HepG2 (cell line): ENCODE measurements at regions not wholly inside any gene's neighbourhood (a gene's known extent, or its start where the extent isn't known, plus 50 kb on each side); places are given as distances from the start of the nearest gene placed in this dataset.

Source experiments
- ATAC-seq: fragments of 200-7000 bp; cut with Tn5 transposase; 3 replicates; pipeline ENCODE4 v1.9.1; 2020; ENCODE audit warnings: mild to moderate bottlenecking, moderate library complexity
- BruUV-seq: library from RNA; stranded (reverse); fragments of 400-500 nt; replicated peaks from 2 replicates; lab custom pipeline; 2021; lab: Mats Ljungman, UMichigan
- CTCF ChIA-PET: fragments of 300-600 bp; formaldehyde crosslinking; extraction: SDS; loops from one replicate; lab custom pipeline; 2021; ENCODE audit warnings: low total read pairs, inconsistent platforms, low intra/inter-chr PET ratio; lab: Yijun Ruan, JAX
- POLR2A ChIA-PET: fragments of 350-600 bp; sonication (Branson Sonifier 250); formaldehyde crosslinking; loops from one replicate; lab custom pipeline; 2020; ENCODE audit warnings: antibody characterized with exemption, inconsistent platforms; lab: Yijun Ruan, JAX
- DNase-seq: peaks from one replicate; pipeline ENCODE4 v3.0.0-alpha.2; 2015; ENCODE audit warnings: low spot score
- FAIRE-seq: peaks from 3 replicates; lab custom pipeline; 2011; peaks lifted over from hg19 to GRCh38; lab: Jason Lieb, UNC
- H2AFZ ChIP-seq: one replicate; pipeline ENCODE4 v1.6.1; 2011; ENCODE audit warnings: low read length, inconsistent platforms
- H3K27ac ChIP-seq: fragments of 300-600 bp; 3 replicates; pipeline ENCODE4 v1.8.0; 2011; ENCODE audit warnings: mixed run types, mild to moderate bottlenecking, mixed read lengths, low read length, inconsistent platforms; ENCODE audit not compliant: insufficient read depth; ENCODE audit errors: extremely low read length
- H3K27me3 ChIP-seq, 2 experiments: fragments of 200-600 bp in 1 of 2; 2 replicates in 1 of 2; 3 replicates in 1 of 2; pipeline versions ENCODE4 v1.6.0 to v1.8.0; 2011; ENCODE audit warnings: low read length in 2 of 2, mild to moderate bottlenecking in 2 of 2, moderate library complexity in 2 of 2, inconsistent platforms in 1 of 2; ENCODE audit not compliant: insufficient read depth in 2 of 2, control insufficient read depth in 1 of 2
- H3K36me3 ChIP-seq, 2 experiments: fragments of 200-600 bp in 1 of 2; replicated peaks in 1 of 2; 2 replicates in 1 of 2; 3 replicates in 1 of 2; pipeline versions ENCODE4 v1.5.1 to v1.8.0; 2011; ENCODE audit warnings: low read length in 2 of 2, inconsistent platforms in 1 of 2; ENCODE audit not compliant: insufficient read depth in 2 of 2, control insufficient read depth in 1 of 2
- H3K4me1 ChIP-seq: 2 replicates; pipeline ENCODE4 v1.5.1; 2012; ENCODE audit warnings: low read length, inconsistent platforms; ENCODE audit not compliant: insufficient read depth
- H3K4me2 ChIP-seq: 2 replicates; pipeline ENCODE4 v1.6.0; 2011; ENCODE audit warnings: low read depth, low read length, inconsistent platforms
- H3K4me3 ChIP-seq, 3 experiments: fragments of 200-600 bp in 1 of 3; sonication (generic), shearing (Covaris generic) in 1 of 3; replicated peaks in 1 of 3; 2 replicates each; pipeline ENCODE4 v1.5.1; 2011 to 2016; ENCODE audit warnings: low read length in 3 of 3, inconsistent platforms in 2 of 3, low read depth in 2 of 3, mild to moderate bottlenecking in 2 of 3, control low read depth in 1 of 3, mixed read lengths in 1 of 3; ENCODE audit not compliant: insufficient read depth in 1 of 3
- H3K79me2 ChIP-seq: one replicate; pipeline ENCODE4 v1.6.1; 2011; ENCODE audit warnings: low read length, inconsistent platforms; ENCODE audit not compliant: insufficient read depth
- H3K9ac ChIP-seq: 2 replicates; pipeline ENCODE4 v1.6.0; 2011; ENCODE audit warnings: mild to moderate bottlenecking, low read depth, low read length, inconsistent platforms; ENCODE audit not compliant: insufficient read depth
- H3K9me3 ChIP-seq: 2 replicates; pipeline ENCODE4 v1.5.1; 2012; ENCODE audit warnings: mild to moderate bottlenecking, low read length
- H4K20me1 ChIP-seq: 2 replicates; pipeline ENCODE4 v1.6.0; 2011; ENCODE audit warnings: inconsistent platforms, mild to moderate bottlenecking, low read length, moderate library complexity; ENCODE audit not compliant: insufficient read depth
- AKNA ChIP-seq: sonication (generic); formaldehyde crosslinking; IDR thresholded peaks from 2 replicates; pipeline ENCODE4 v1.4.0; 2020; ENCODE audit warnings: missing genetic modification reagents, borderline replicate concordance
- FOSL2 ChIP-seq: sonication (generic); formaldehyde crosslinking; IDR thresholded peaks from 2 replicates; pipeline ENCODE4 v1.4.0; 2020; ENCODE audit warnings: missing genetic modification reagents
- GABPB1 ChIP-seq: IDR thresholded peaks from 2 replicates; pipeline ENCODE4 v1.6.1; 2016; ENCODE audit warnings: mild to moderate bottlenecking, missing genetic modification reagents, moderate library complexity, missing compliant biosample characterization
- HDAC2 ChIP-seq: sonication (generic); formaldehyde crosslinking; IDR thresholded peaks from 2 replicates; pipeline ENCODE4 v1.4.0; 2020; ENCODE audit warnings: missing genetic modification reagents
- MLXIP ChIP-seq: sonication (generic); formaldehyde crosslinking; IDR thresholded peaks from 2 replicates; pipeline ENCODE4 v1.9.0; 2021; ENCODE audit warnings: missing genetic modification reagents, borderline replicate concordance
- STAG1 ChIP-seq: sonication (generic); formaldehyde crosslinking; IDR thresholded peaks from 2 replicates; pipeline ENCODE4 v1.4.0; 2020; ENCODE audit warnings: missing genetic modification reagents
- SUZ12 ChIP-seq: fragments of 150-350 bp; IDR thresholded peaks from 2 replicates; pipeline ENCODE4 v1.6.1; 2014; ENCODE audit warnings: low read depth, low read length
- ZNF510 ChIP-seq: sonication (generic); formaldehyde crosslinking; IDR thresholded peaks from 2 replicates; pipeline ENCODE4 v1.4.0; 2020; ENCODE audit warnings: low read depth, mild to moderate bottlenecking, missing genetic modification reagents
- ZZZ3 ChIP-seq: sonication (generic); formaldehyde crosslinking; IDR thresholded peaks from 2 replicates; pipeline ENCODE4 v1.4.0; 2020; ENCODE audit warnings: missing genetic modification reagents, mild to moderate bottlenecking, borderline replicate concordance
- WGBS: methylation state at CpG from one replicate; pipeline ENCODE4 v1.1.6; 2017; ENCODE audit warnings: low lambda C conversion rate; 5-methylcytosine and 5-hydroxymethylcytosine counted together
- in situ Hi-C: cut with HindIII; loops from 2 replicates; pipeline ENCODE4 v1.10.0; 2017; ENCODE audit warnings: low pct_unique_long_range_greater_than_20kb; ENCODE audit not compliant: extremely low pct_ligation_motif_present
- intact Hi-C: fragments of 100-400 bp; cut with micrococcal nuclease; formaldehyde crosslinking; loops from one replicate; pipeline ENCODE4 v1.10.0; 2022; ENCODE audit not compliant: unreplicated experiment

- no peak for FAIRE-seq
- Histone ChIP-seq H3K27ac (no peak overlapping the region), H3K27me3 (no peaks in the 10 kb centered on the region), H3K9ac (no peak overlapping the region), H3K4me1 (peaks cover 26% of the 10 kb centered on the region), H3K4me3 (no peak overlapping the region), H3K36me3 (no peaks in the 10 kb centered on the region), H3K9me3 (no peaks in the 10 kb centered on the region), H2AFZ (no peak overlapping the region), H3K4me2 (no peak overlapping the region), H4K20me1 (no peaks in the 10 kb centered on the region), H3K79me2 (no peaks in the 10 kb centered on the region)
- TF ChIP-seq FOSL2 (CRISPR knock-in tag) (no peak), ZZZ3 (no peak), STAG1 (CRISPR knock-in tag) (no peak), MLXIP (CRISPR knock-in tag) (no peak), SUZ12 (no peak), AKNA (CRISPR knock-in tag) (no peak), HDAC2 (no peak), GABPB1 (no peak), ZNF510 (CRISPR knock-in tag) (no peak)
- CTCF ChIA-PET: no interaction called here
- intact Hi-C loops: no loop called here
- WGBS: 100% methylated on average over 2 of the region's 2 CpGs
- DNase-seq: no peak
- POLR2A ChIA-PET: no interaction called here
- no peak for ATAC-seq
- in situ Hi-C loops: no loop called here
- no TSS peak for BruUV-seq
These were observed 58.4 kb upstream of the ALDH1A1 start for GRCh38 chr9:73011181-73011750.
